Esophagus muscularis mucosa (tissue), 3 donors: ENCODE measurements at regions not wholly inside any gene's neighbourhood (a gene's known extent, or its start where the extent isn't known, plus 50 kb on each side); places are given as distances from the start of the nearest gene placed in this dataset.

Experiments used
- CTCF ChIP-seq, 3 experiments: fragments of 200-600 bp in 2 of 3; fragments of 450-650 bp in 1 of 3; sonication (generic) in 2 of 3; IDR thresholded peaks; one replicate each; pipeline ENCODE4 v1.5.1; 2017 to 2019; ENCODE audit warnings: antibody characterized with exemption in 3 of 3, mild to moderate bottlenecking in 2 of 3, moderate library complexity in 1 of 3
- POLR2A ChIP-seq: fragments of 450-650 bp; IDR thresholded peaks from one replicate; pipeline ENCODE4 v1.6.1; 2017; ENCODE audit warnings: antibody characterized with exemption, moderate library complexity, mild to moderate bottlenecking, low read depth

- TF ChIP-seq CTCF (IDR thresholded peaks at IDR 0.05) (no peak), POLR2A (no peak)
Observed at GRCh38 chr1:87791931-87792740, 463.5 kb downstream of the LMO4 start.
